Stimulated activated CD4-positive, alpha-beta T cell treated with anti-CD3 and anti-CD28 coated beads, Interleukin-1b, Interleukin-23, amount 100 ng/mL, for 1 hour (primary cell): ENCODE measurements at regions not wholly inside any gene's neighbourhood (a gene's known extent, or its start where the extent isn't known, plus 50 kb on each side); places are given as distances from the start of the nearest gene placed in this dataset.
"Not testable (repeated sequence)": the region's sequence is repeated elsewhere in the genome, so short reads cannot be mapped to it uniquely, and the experiment has no call there.

Source experiments
- DNase-seq, 2 donors: peaks; one replicate each; pipeline ENCODE4 v3.0.0-alpha.2; 2020; ENCODE audit warnings: low read depth in 2 of 2

GRCh38 chr21:36591326-36591970, 107.5 kb upstream of the SIM2 start:
- DNase-seq, result no peak

- no peak for DNase-seq
These were observed 102.7 kb upstream of the SIM2 start for GRCh38 chr21:36596174-36596573.

- DNase-seq, result no peak
These were observed 97.6 kb upstream of the SIM2 start for GRCh38 chr21:36601362-36601761.

- DNase-seq, result no peak
These were observed 96.2 kb upstream of the SIM2 start for GRCh38 chr21:36602735-36603134.

GRCh38 chr21:36603221-36603620, 95.7 kb upstream of the SIM2 start:
- DNase-seq, result no peak

GRCh38 chr21:36605426-36605825, 93.5 kb upstream of the SIM2 start:
- no peak for DNase-seq

- no peak for DNase-seq
These were observed 92.5 kb upstream of the SIM2 start for GRCh38 chr21:36606287-36606982.

GRCh38 chr21:36606983-36607325, 92.0 kb upstream of the SIM2 start:
- DNase-seq, result no peak

- no peak for DNase-seq
These were observed 90.6 kb upstream of the SIM2 start for GRCh38 chr21:36608041-36608896.

GRCh38 chr21:36608897-36609225, 90.1 kb upstream of the SIM2 start:
- no peak for DNase-seq

GRCh38 chr21:36609654-36610053, 89.3 kb upstream of the SIM2 start:
- DNase-seq, result no peak

GRCh38 chr21:36610201-36610600, 88.7 kb upstream of the SIM2 start:
- DNase-seq, result no peak

GRCh38 chr21:36610935-36611334, 88.0 kb upstream of the SIM2 start:
- DNase-seq, result no peak

GRCh38 chr21:36611379-36611778, 87.5 kb upstream of the SIM2 start:
- no peak for DNase-seq

GRCh38 chr21:36613059-36613458, 85.9 kb upstream of the SIM2 start:
- no peak for DNase-seq

- no peak for DNase-seq
These were observed 85.4 kb upstream of the SIM2 start for GRCh38 chr21:36613554-36613953.

GRCh38 chr21:36615274-36615964, 83.5 kb upstream of the SIM2 start:
- DNase-seq, result no peak

GRCh38 chr21:36616773-36617172, 82.1 kb upstream of the SIM2 start:
- not testable (repeated sequence) for DNase-seq

- not testable (repeated sequence) for DNase-seq
These were observed 77.1 kb upstream of the SIM2 start for GRCh38 chr21:36621794-36622193.

- no peak for DNase-seq
These were observed 74.8 kb upstream of the SIM2 start for GRCh38 chr21:36624105-36624504.

- no peak for DNase-seq
These were observed 72.1 kb upstream of the SIM2 start for GRCh38 chr21:36626791-36627190.

GRCh38 chr21:36627242-36627641, 71.7 kb upstream of the SIM2 start:
- DNase-seq, result no peak
